ENCODE measurements at regions not wholly inside any gene's neighbourhood (a gene's known extent, or its start where the extent isn't known, plus 50 kb on each side); places are given as distances from the start of the nearest gene placed in this dataset.

GRCh38 chr1:67634396-67634935 lies 50.5 kb upstream of the GADD45A start:
- no peak for TF ChIP-seq POLR2AphosphoS5 (IDR thresholded peaks at IDR 0.05; ENCODE audit: low read depth, low read length)
- TF ChIP-seq POLR2A (IDR thresholded peaks at IDR 0.05; ENCODE audit: low read depth, low read length), result no peak
- TF ChIP-seq TAF1 (IDR thresholded peaks at IDR 0.05; ENCODE audit: low read depth, low read length), result no peak
- TF ChIP-seq SPI1 (IDR thresholded peaks at IDR 0.05; ENCODE audit: low read depth, low read length), result no peak
- no peak for TF ChIP-seq PAX5 (IDR thresholded peaks at IDR 0.05; ENCODE audit: insufficient read depth, low read length, severe bottlenecking)
- TF ChIP-seq POU2F2 (IDR thresholded peaks at IDR 0.05; ENCODE audit: low read depth, low read length), result no peak

Measured in GM12891 (cell line).